ENCODE measurements at regions not wholly inside any gene's neighbourhood (a gene's known extent, or its start where the extent isn't known, plus 50 kb on each side); places are given as distances from the start of the nearest gene placed in this dataset.

GRCh38 chr6:170063431-170063830, 227.4 kb downstream of the DLL1 start (continued):
- TF ChIP-seq ZNF462 (CRISPR knock-in tag; IDR thresholded peaks at IDR 0.05), result no peak
- no peak for TF ChIP-seq ZNF114 (CRISPR knock-in tag; IDR thresholded peaks at IDR 0.05)
- no peak for TF ChIP-seq STAT1 (IDR thresholded peaks at IDR 0.05; ENCODE audit: unreplicated experiment)
- TF ChIP-seq ZNF331 (CRISPR knock-in tag; IDR thresholded peaks at IDR 0.05; ENCODE audit: low read depth), result no peak
- no peak for TF ChIP-seq EZH2 (IDR thresholded peaks at IDR 0.05; ENCODE audit: low read depth, unreplicated experiment)
- TF ChIP-seq CREB1 (CRISPR knock-in tag; IDR thresholded peaks at IDR 0.05; ENCODE audit: low read depth), result no peak

GRCh38 chr6:170062915-170063241, 228.0 kb downstream of the DLL1 start:
- H3K79me2 ChIP-seq (replicated peaks; ENCODE audit: insufficient read depth), result no peaks in the 10 kb centered on the region
- H3K27ac ChIP-seq (ENCODE audit: low read depth), result no peak overlapping the region
- H3K27me3 ChIP-seq (ENCODE audit: insufficient read depth), result no peaks in the 10 kb centered on the region
- H3K4me3 Mint-ChIP-seq, result no peak overlapping the region
- no peaks in the 10 kb centered on the region for H3K36me3 ChIP-seq (ENCODE audit: insufficient read depth)
- H3F3A ChIP-seq (replicated peaks; ENCODE audit: low read depth), result no peaks in the 10 kb centered on the region
- H3K27me3 Mint-ChIP-seq (ENCODE audit: insufficient read depth, low read depth, poor library complexity), result peaks cover 2% of the 10 kb centered on the region
- H2AFZ ChIP-seq, result no peak overlapping the region
- H3K4me2 ChIP-seq, result no peak overlapping the region
- no peak overlapping the region for H3K4me3 ChIP-seq
- peaks cover 4% of the 10 kb centered on the region for H3K4me1 Mint-ChIP-seq
- peaks cover 11% of the 10 kb centered on the region for H3K9me3 Mint-ChIP-seq
- no peaks in the 10 kb centered on the region; the same call in 1 of the 2 replicates for H3K9me2 ChIP-seq (ENCODE audit: insufficient read depth)
- H3K4me1 ChIP-seq (ENCODE audit: insufficient read depth), result no peaks in the 10 kb centered on the region
- H4K20me1 ChIP-seq (replicated peaks; ENCODE audit: insufficient read depth), result no peaks in the 10 kb centered on the region
- ATAC-seq (no peak), DNase-seq (ENCODE audit: low spot score) (no peak)
- H3K36me3 Mint-ChIP-seq (ENCODE audit: low read depth), result peaks cover 6% of the 10 kb centered on the region; the same call in 2 of the 3 replicates
- no peak overlapping the region for H3K27ac Mint-ChIP-seq
- TF ChIP-seq POLR2AphosphoS5 (IDR thresholded peaks at IDR 0.05; ENCODE audit: low read depth) (no peak), ZNF331 (CRISPR knock-in tag; IDR thresholded peaks at IDR 0.05; ENCODE audit: low read depth) (no peak), STAT1 (IDR thresholded peaks at IDR 0.05; ENCODE audit: unreplicated experiment) (no peak), REST (IDR thresholded peaks at IDR 0.05; ENCODE audit: unreplicated experiment) (no peak), EZH2 (IDR thresholded peaks at IDR 0.05; ENCODE audit: low read depth, unreplicated experiment) (no peak), JUNB (IDR thresholded peaks at IDR 0.05; ENCODE audit: unreplicated experiment) (no peak)

All from GM23338 (cell line).